ENCODE measurements at regions not wholly inside any gene's neighbourhood (a gene's known extent, or its start where the extent isn't known, plus 50 kb on each side); places are given as distances from the start of the nearest gene placed in this dataset.

- Histone ChIP-seq H3K23ac (ENCODE audit: low read length) (no peak overlapping the region), H3K4me2 (ENCODE audit: low read length) (no peak overlapping the region), H3K4me3 (ENCODE audit: low read depth, low read length) (no peak overlapping the region), H4K91ac (ENCODE audit: low read depth, low read length) (no peak overlapping the region), H3K4ac (ENCODE audit: low read depth, low read length) (no peak overlapping the region), H4K8ac (ENCODE audit: low read depth, low read length) (no peak overlapping the region), H3K27ac (ENCODE audit: low read depth, low read length) (no peak overlapping the region), H3K4me1 (ENCODE audit: control insufficient read depth in 1 of 2, insufficient read depth in 2 of 2, low read length in 2 of 2) (no peaks in the 10 kb centered on the region), H2AK5ac (ENCODE audit: low read length) (no peak overlapping the region), H3K79me1 (ENCODE audit: low read length) (no peaks in the 10 kb centered on the region), H3K79me2 (ENCODE audit: control insufficient read depth, insufficient read depth, low read length, poor library complexity) (no peaks in the 10 kb centered on the region), H4K12ac (ENCODE audit: low read depth, low read length) (no peak overlapping the region), H3K9ac (ENCODE audit: low read length) (no peak overlapping the region), H2BK120ac (ENCODE audit: insufficient read depth, low read length, poor library complexity) (no peak overlapping the region), H3K9me3 (ENCODE audit: insufficient read depth, low read depth, low read length) (no peaks in the 10 kb centered on the region), H3K36me3 (ENCODE audit: control insufficient read depth in 1 of 2, insufficient read depth in 2 of 2, low read length in 2 of 2) (no peaks in the 10 kb centered on the region), H3K27me3 (ENCODE audit: insufficient read depth, low read length) (no peaks in the 10 kb centered on the region), H2BK5ac (ENCODE audit: low read depth, low read length, poor library complexity) (no peak overlapping the region), H2AFZ (ENCODE audit: insufficient read depth, low read length, poor library complexity) (no peak overlapping the region), H3K18ac (ENCODE audit: low read length) (no peak overlapping the region), H2BK12ac (ENCODE audit: low read length) (no peak overlapping the region), H3K14ac (ENCODE audit: low read length) (no peak overlapping the region)
- DNase-seq, result no peak
- no CpG with 5 or more reads among the region's 3 CpGs for WGBS (ENCODE audit: extremely low coverage, insufficient coverage, insufficient read length)
Observed at GRCh38 chr1:168374566-168374965, 93.9 kb downstream of the TBX19 start.

DNA sequence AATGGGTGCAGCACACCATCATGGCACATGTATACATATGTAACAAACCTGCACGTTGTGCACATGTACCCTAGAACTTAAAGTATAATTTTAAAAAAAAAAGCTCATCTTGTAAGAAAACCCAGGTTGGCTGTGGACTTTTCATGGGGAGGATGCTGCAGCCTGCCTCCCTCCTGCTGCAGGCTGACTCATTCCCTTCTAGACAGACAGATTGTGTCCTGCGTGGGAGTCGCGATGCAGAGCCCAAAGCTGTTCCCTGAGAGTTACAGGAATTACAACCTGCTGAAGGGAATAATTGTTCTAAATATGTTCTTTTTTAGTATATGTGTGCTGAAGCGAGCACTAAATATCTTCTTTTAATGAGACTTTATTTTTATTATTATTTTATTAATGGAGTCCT, 93.2 kb downstream of the TBX19 start:
- Histone ChIP-seq H3K79me1 (ENCODE audit: low read length) (no peaks in the 10 kb centered on the region), H4K12ac (ENCODE audit: low read depth, low read length) (no peak overlapping the region), H3K27me3 (ENCODE audit: insufficient read depth, low read length) (no peaks in the 10 kb centered on the region), H3K14ac (ENCODE audit: low read length) (no peak overlapping the region), H3K9ac (ENCODE audit: low read length) (no peak overlapping the region), H2AFZ (ENCODE audit: insufficient read depth, low read length, poor library complexity) (no peak overlapping the region), H3K27ac (ENCODE audit: low read depth, low read length) (no peak overlapping the region), H2AK5ac (ENCODE audit: low read length) (no peak overlapping the region), H3K4me3 (ENCODE audit: low read depth, low read length) (no peak overlapping the region), H4K8ac (ENCODE audit: low read depth, low read length) (no peak overlapping the region), H3K79me2 (ENCODE audit: control insufficient read depth, insufficient read depth, low read length, poor library complexity) (no peaks in the 10 kb centered on the region), H2BK120ac (ENCODE audit: insufficient read depth, low read length, poor library complexity) (no peak overlapping the region), H2BK5ac (ENCODE audit: low read depth, low read length, poor library complexity) (no peak overlapping the region), H3K4ac (ENCODE audit: low read depth, low read length) (no peak overlapping the region), H3K36me3 (ENCODE audit: control insufficient read depth in 1 of 2, insufficient read depth in 2 of 2, low read length in 2 of 2) (no peaks in the 10 kb centered on the region), H3K9me3 (ENCODE audit: insufficient read depth, low read depth, low read length) (no peaks in the 10 kb centered on the region), H4K91ac (ENCODE audit: low read depth, low read length) (no peak overlapping the region), H2BK12ac (ENCODE audit: low read length) (no peak overlapping the region), H3K4me1 (ENCODE audit: control insufficient read depth in 1 of 2, insufficient read depth in 2 of 2, low read length in 2 of 2) (no peaks in the 10 kb centered on the region), H3K18ac (ENCODE audit: low read length) (no peak overlapping the region), H3K23ac (ENCODE audit: low read length) (no peak overlapping the region), H3K4me2 (ENCODE audit: low read length) (no peak overlapping the region)
- DNase-seq, result no peak
- no CpG with 5 or more reads among the region's 5 CpGs for WGBS (ENCODE audit: extremely low coverage, insufficient coverage, insufficient read length)

DNA sequence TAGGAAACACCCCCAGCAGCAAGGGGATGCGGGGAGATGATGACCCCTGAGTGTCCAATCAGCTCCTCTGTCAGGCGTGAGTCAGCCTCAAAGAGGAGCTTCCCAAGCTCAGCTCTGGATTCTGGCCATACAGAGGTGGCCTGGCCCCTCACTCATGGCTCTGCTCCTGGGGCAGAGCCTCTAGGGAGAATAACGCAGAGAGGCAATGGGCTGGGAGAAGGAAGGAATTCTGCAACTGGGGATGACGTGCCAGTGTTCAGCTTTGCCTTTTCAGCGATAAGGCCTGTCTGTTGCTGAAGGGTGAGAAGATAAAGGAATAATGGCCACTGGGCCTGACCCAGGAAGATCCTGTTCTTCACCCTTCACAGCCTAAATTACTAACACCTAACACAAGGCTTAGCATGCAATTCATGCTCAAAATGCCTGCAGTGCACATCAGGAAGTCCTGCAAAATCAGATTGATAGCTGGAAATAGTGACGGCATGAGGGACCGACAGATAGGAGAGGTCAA, 92.2 kb downstream of the TBX19 start:
- no peak overlapping the region for H3K23ac ChIP-seq (ENCODE audit: low read length)
- H3K79me2 ChIP-seq (ENCODE audit: control insufficient read depth, insufficient read depth, low read length, poor library complexity), result no peaks in the 10 kb centered on the region
- H2AFZ ChIP-seq (ENCODE audit: insufficient read depth, low read length, poor library complexity), result no peak overlapping the region
- no CpG with 5 or more reads among the region's 7 CpGs for WGBS (ENCODE audit: extremely low coverage, insufficient coverage, insufficient read length)
- no peaks in the 10 kb centered on the region for H3K9me3 ChIP-seq (ENCODE audit: insufficient read depth, low read depth, low read length)
- H2BK12ac ChIP-seq (ENCODE audit: low read length), result no peak overlapping the region
- H3K79me1 ChIP-seq (ENCODE audit: low read length), result no peaks in the 10 kb centered on the region
- H3K18ac ChIP-seq (ENCODE audit: low read length), result no peak overlapping the region
- no peak overlapping the region for H3K4me2 ChIP-seq (ENCODE audit: low read length)
- no peak overlapping the region for H2AK5ac ChIP-seq (ENCODE audit: low read length)
- H4K8ac ChIP-seq (ENCODE audit: low read depth, low read length), result no peak overlapping the region
- no peak overlapping the region for H3K4ac ChIP-seq (ENCODE audit: low read depth, low read length)
- no peak overlapping the region for H3K4me3 ChIP-seq (ENCODE audit: low read depth, low read length)
- H3K36me3 ChIP-seq (ENCODE audit: control insufficient read depth in 1 of 2, insufficient read depth in 2 of 2, low read length in 2 of 2), result no peaks in the 10 kb centered on the region
- no peak overlapping the region for H4K12ac ChIP-seq (ENCODE audit: low read depth, low read length)
- no peak overlapping the region for H3K27ac ChIP-seq (ENCODE audit: low read depth, low read length)
- no peak overlapping the region for H4K91ac ChIP-seq (ENCODE audit: low read depth, low read length)
- peaks cover 0 to under 1% of the 10 kb centered on the region in 2 experiments for H3K4me1 ChIP-seq (ENCODE audit: control insufficient read depth in 1 of 2, insufficient read depth in 2 of 2, low read length in 2 of 2)
- H2BK120ac ChIP-seq (ENCODE audit: insufficient read depth, low read length, poor library complexity), result no peak overlapping the region
- no peaks in the 10 kb centered on the region for H3K27me3 ChIP-seq (ENCODE audit: insufficient read depth, low read length)
- no peak overlapping the region for H3K9ac ChIP-seq (ENCODE audit: low read length)
- DNase-seq, result peak in 1 of 2 donors; percentile 45
- H3K14ac ChIP-seq (ENCODE audit: low read length), result no peak overlapping the region
- H2BK5ac ChIP-seq (ENCODE audit: low read depth, low read length, poor library complexity), result no peak overlapping the region

GRCh38 chr1:168372307-168372706, 91.6 kb downstream of the TBX19 start:
- H3K18ac ChIP-seq (ENCODE audit: low read length), result no peak overlapping the region
- no peaks in the 10 kb centered on the region for H3K79me1 ChIP-seq (ENCODE audit: low read length)
- no peak overlapping the region for H2BK120ac ChIP-seq (ENCODE audit: insufficient read depth, low read length, poor library complexity)
- H4K12ac ChIP-seq (ENCODE audit: low read depth, low read length), result no peak overlapping the region
- peaks cover 0 to 2% of the 10 kb centered on the region in 2 experiments for H3K4me1 ChIP-seq (ENCODE audit: control insufficient read depth in 1 of 2, insufficient read depth in 2 of 2, low read length in 2 of 2)
- no peak overlapping the region for H3K4ac ChIP-seq (ENCODE audit: low read depth, low read length)
- no peak overlapping the region for H4K8ac ChIP-seq (ENCODE audit: low read depth, low read length)
- no peak overlapping the region for H3K23ac ChIP-seq (ENCODE audit: low read length)
- H3K9me3 ChIP-seq (ENCODE audit: insufficient read depth, low read depth, low read length), result no peaks in the 10 kb centered on the region
- no peak for DNase-seq
- no peak overlapping the region for H2BK12ac ChIP-seq (ENCODE audit: low read length)
- no peak overlapping the region for H3K27ac ChIP-seq (ENCODE audit: low read depth, low read length)
- no peak overlapping the region for H3K4me2 ChIP-seq (ENCODE audit: low read length)
- H3K79me2 ChIP-seq (ENCODE audit: control insufficient read depth, insufficient read depth, low read length, poor library complexity), result no peaks in the 10 kb centered on the region
- H2AK5ac ChIP-seq (ENCODE audit: low read length), result no peak overlapping the region
- no peak overlapping the region for H3K14ac ChIP-seq (ENCODE audit: low read length)
- H3K4me3 ChIP-seq (ENCODE audit: low read depth, low read length), result no peak overlapping the region
- H3K27me3 ChIP-seq (ENCODE audit: insufficient read depth, low read length), result no peaks in the 10 kb centered on the region
- H2AFZ ChIP-seq (ENCODE audit: insufficient read depth, low read length, poor library complexity), result no peak overlapping the region
- no peaks in the 10 kb centered on the region for H3K36me3 ChIP-seq (ENCODE audit: control insufficient read depth in 1 of 2, insufficient read depth in 2 of 2, low read length in 2 of 2)
- WGBS (ENCODE audit: extremely low coverage, insufficient coverage, insufficient read length), result no CpG with 5 or more reads among the region's 4 CpGs
- H2BK5ac ChIP-seq (ENCODE audit: low read depth, low read length, poor library complexity), result no peak overlapping the region
- no peak overlapping the region for H3K9ac ChIP-seq (ENCODE audit: low read length)
- no peak overlapping the region for H4K91ac ChIP-seq (ENCODE audit: low read depth, low read length)

All from trophoblast cell (in vitro differentiated cells and primary cell).